Uterus (tissue), 2 donors: ENCODE measurements at regions not wholly inside any gene's neighbourhood (a gene's known extent, or its start where the extent isn't known, plus 50 kb on each side); places are given as distances from the start of the nearest gene placed in this dataset.

Source experiments
- CTCF ChIP-seq, 4 experiments: fragments of 200-600 bp in 2 of 4; fragments of 450-650 bp in 2 of 4; sonication (generic) in 2 of 4; IDR thresholded peaks; one replicate each; pipeline ENCODE4 v1.5.1; 2016 to 2019; ENCODE audit warnings: antibody characterized with exemption in 4 of 4, mild to moderate bottlenecking in 2 of 4, moderate library complexity in 1 of 4
- POLR2A ChIP-seq, 2 donors: fragments of 450-650 bp; IDR thresholded peaks; one replicate each; pipeline ENCODE4 v1.6.1; 2016; ENCODE audit warnings: antibody characterized with exemption in 2 of 2, mild to moderate bottlenecking in 1 of 2, moderate library complexity in 1 of 2

GRCh38 chr4:33532821-33533220 is 2711.5 kb downstream of the ARAP2 start:
- TF ChIP-seq CTCF (IDR thresholded peaks at IDR 0.05): no peak
- no peak for TF ChIP-seq POLR2A (IDR thresholded peaks at IDR 0.05)
